DND-41 (cell line): ENCODE measurements at regions not wholly inside any gene's neighbourhood (a gene's known extent, or its start where the extent isn't known, plus 50 kb on each side); places are given as distances from the start of the nearest gene placed in this dataset.
"Not testable (repeated sequence)": the region's sequence is repeated elsewhere in the genome, so short reads cannot be mapped to it uniquely, and the experiment has no call there.

Experiments
- CTCF ChIP-seq: IDR thresholded peaks from 2 replicates; pipeline ENCODE4 v1.5.1; 2012; ENCODE audit warnings: borderline replicate concordance, low read length, moderate library complexity, mild to moderate bottlenecking; ENCODE audit not compliant: poor library complexity, severe bottlenecking; ENCODE audit errors: extremely low read depth
- EZH2 ChIP-seq: IDR thresholded peaks from 3 replicates; pipeline ENCODE4 v1.6.1; 2012; ENCODE audit warnings: borderline replicate concordance, low read depth, mild to moderate bottlenecking, moderate library complexity, low read length, inconsistent platforms; ENCODE audit not compliant: severe bottlenecking

GRCh38 chr16:29287246-29287645 is 119.3 kb downstream of the NPIPB11 start:
- not testable (repeated sequence) for TF ChIP-seq CTCF, EZH2
